PC-3 (cell line): ENCODE measurements at regions not wholly inside any gene's neighbourhood (a gene's known extent, or its start where the extent isn't known, plus 50 kb on each side); places are given as distances from the start of the nearest gene placed in this dataset.

ENCODE experiments used
- EZH2 ChIP-seq: fragments of 300-600 bp; sonication (generic); IDR thresholded peaks from one replicate; pipeline ENCODE4 v1.6.1; 2017; ENCODE audit warnings: antibody characterized with exemption, mild to moderate bottlenecking, low read length; ENCODE audit not compliant: unreplicated experiment
- EZH2phosphoT487 ChIP-seq: fragments of 300-600 bp; sonication (generic); IDR thresholded peaks from 2 replicates; pipeline ENCODE4 v1.6.1; 2018; ENCODE audit warnings: mild to moderate bottlenecking, antibody characterized with exemption, low read length, borderline replicate concordance
- TF ChIP-seq, protein P1 (sequence below): fragments of 300-600 bp; sonication (generic); conservative IDR thresholded peaks from 2 replicates; pipeline ENCODE4 v1.5.1; 2017; ENCODE audit warnings: antibody characterized with exemption, low read depth, mild to moderate bottlenecking, low read length

DNA sequence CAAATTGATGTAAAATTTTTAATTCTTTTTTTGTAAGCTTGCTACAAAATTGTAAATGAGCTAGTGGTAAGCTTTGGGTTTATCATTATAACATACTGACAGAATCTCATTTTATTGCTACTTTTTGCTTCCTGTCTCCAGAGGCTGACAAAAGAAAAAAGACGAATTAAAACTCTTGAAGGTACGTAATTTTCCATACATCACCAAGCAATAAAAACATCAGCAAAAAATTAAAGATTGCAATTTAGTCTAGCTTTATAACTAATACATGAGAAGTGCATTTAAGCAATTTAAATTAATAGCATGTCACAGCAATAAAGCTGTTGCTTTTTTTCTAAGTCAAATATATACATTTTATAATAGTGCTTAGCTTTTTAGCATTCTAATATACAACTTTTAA, 94.6 kb upstream of the SNTG2 start:
- TF ChIP-seq, protein P1, sequence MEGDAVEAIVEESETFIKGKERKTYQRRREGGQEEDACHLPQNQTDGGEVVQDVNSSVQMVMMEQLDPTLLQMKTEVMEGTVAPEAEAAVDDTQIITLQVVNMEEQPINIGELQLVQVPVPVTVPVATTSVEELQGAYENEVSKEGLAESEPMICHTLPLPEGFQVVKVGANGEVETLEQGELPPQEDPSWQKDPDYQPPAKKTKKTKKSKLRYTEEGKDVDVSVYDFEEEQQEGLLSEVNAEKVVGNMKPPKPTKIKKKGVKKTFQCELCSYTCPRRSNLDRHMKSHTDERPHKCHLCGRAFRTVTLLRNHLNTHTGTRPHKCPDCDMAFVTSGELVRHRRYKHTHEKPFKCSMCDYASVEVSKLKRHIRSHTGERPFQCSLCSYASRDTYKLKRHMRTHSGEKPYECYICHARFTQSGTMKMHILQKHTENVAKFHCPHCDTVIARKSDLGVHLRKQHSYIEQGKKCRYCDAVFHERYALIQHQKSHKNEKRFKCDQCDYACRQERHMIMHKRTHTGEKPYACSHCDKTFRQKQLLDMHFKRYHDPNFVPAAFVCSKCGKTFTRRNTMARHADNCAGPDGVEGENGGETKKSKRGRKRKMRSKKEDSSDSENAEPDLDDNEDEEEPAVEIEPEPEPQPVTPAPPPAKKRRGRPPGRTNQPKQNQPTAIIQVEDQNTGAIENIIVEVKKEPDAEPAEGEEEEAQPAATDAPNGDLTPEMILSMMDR: no peak
- TF ChIP-seq EZH2: no peak
- TF ChIP-seq EZH2phosphoT487: no peak
